ENCODE measurements at regions not wholly inside any gene's neighbourhood (a gene's known extent, or its start where the extent isn't known, plus 50 kb on each side); places are given as distances from the start of the nearest gene placed in this dataset.
A peak's percentile ranks its signal among the peaks of the same experiment; 100 is the strongest.

- H2BK120ac ChIP-seq (ENCODE audit: insufficient read depth, low read length, poor library complexity), result no peak overlapping the region
- no peaks in the 10 kb centered on the region for H3K27me3 ChIP-seq (ENCODE audit: insufficient read depth, low read length)
- H2AFZ ChIP-seq (ENCODE audit: insufficient read depth, low read length, poor library complexity), result no peak overlapping the region
- WGBS (ENCODE audit: extremely low coverage, insufficient coverage, insufficient read length), result no CpG with 5 or more reads among the region's 4 CpGs
- H3K4me3 ChIP-seq (ENCODE audit: low read depth, low read length), result no peak overlapping the region
- H3K23ac ChIP-seq (ENCODE audit: low read length), result no peak overlapping the region
- H3K9ac ChIP-seq (ENCODE audit: low read length), result no peak overlapping the region
- H3K9me3 ChIP-seq (ENCODE audit: insufficient read depth, low read depth, low read length), result peaks cover 2% of the 10 kb centered on the region
- H3K79me1 ChIP-seq (ENCODE audit: low read length), result no peaks in the 10 kb centered on the region
- no peak overlapping the region for H3K27ac ChIP-seq (ENCODE audit: low read depth, low read length)
- H4K91ac ChIP-seq (ENCODE audit: low read depth, low read length), result no peak overlapping the region
- no peak overlapping the region for H2BK12ac ChIP-seq (ENCODE audit: low read length)
- no peak overlapping the region for H3K4me2 ChIP-seq (ENCODE audit: low read length)
- H2BK5ac ChIP-seq (ENCODE audit: low read depth, low read length, poor library complexity), result no peak overlapping the region
- no peak overlapping the region for H3K18ac ChIP-seq (ENCODE audit: low read length)
- no peak overlapping the region for H2AK5ac ChIP-seq (ENCODE audit: low read length)
- H3K4ac ChIP-seq (ENCODE audit: low read depth, low read length), result no peak overlapping the region
- no peak for DNase-seq
- H4K12ac ChIP-seq (ENCODE audit: low read depth, low read length), result no peak overlapping the region
- H3K4me1 ChIP-seq (ENCODE audit: control insufficient read depth in 1 of 2, insufficient read depth in 2 of 2, low read length in 2 of 2), result no peaks in the 10 kb centered on the region
- H4K8ac ChIP-seq (ENCODE audit: low read depth, low read length), result no peak overlapping the region
- H3K36me3 ChIP-seq (ENCODE audit: control insufficient read depth in 1 of 2, insufficient read depth in 2 of 2, low read length in 2 of 2), result no peaks in the 10 kb centered on the region
- H3K79me2 ChIP-seq (ENCODE audit: control insufficient read depth, insufficient read depth, low read length, poor library complexity), result no peaks in the 10 kb centered on the region
- H3K14ac ChIP-seq (ENCODE audit: low read length), result no peak overlapping the region
These were observed 122.0 kb downstream of the SPP2 start for GRCh38 chr2:234172532-234172931.

DNA sequence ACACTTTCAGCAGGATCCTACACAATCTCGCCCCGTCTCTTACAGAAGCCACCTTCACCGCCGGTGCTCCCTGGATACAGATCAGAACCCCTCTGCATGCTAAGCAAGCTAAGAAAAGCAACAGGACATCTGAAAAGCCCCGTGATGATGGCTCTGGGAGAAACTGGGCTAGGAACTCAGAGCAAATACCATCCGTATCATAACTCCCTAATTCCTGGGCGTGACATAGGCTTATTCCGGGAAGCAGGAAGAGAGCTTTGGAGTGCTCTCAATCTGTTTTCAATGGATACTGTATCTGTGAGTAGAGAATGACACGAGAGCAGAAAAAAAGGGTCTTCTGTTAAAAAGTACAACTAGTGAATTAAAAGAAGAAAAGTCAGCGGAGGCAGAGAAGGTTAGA is 121.6 kb downstream of the SPP2 start:
- Histone ChIP-seq H4K8ac (ENCODE audit: low read depth, low read length) (no peak overlapping the region), H2AK5ac (ENCODE audit: low read length) (no peak overlapping the region), H3K4ac (ENCODE audit: low read depth, low read length) (no peak overlapping the region), H2AFZ (ENCODE audit: insufficient read depth, low read length, poor library complexity) (no peak overlapping the region), H3K27ac (ENCODE audit: low read depth, low read length) (no peak overlapping the region), H3K4me2 (ENCODE audit: low read length) (no peak overlapping the region), H3K18ac (ENCODE audit: low read length) (no peak overlapping the region), H3K9me3 (ENCODE audit: insufficient read depth, low read depth, low read length) (peaks cover 2% of the 10 kb centered on the region), H2BK120ac (ENCODE audit: insufficient read depth, low read length, poor library complexity) (no peak overlapping the region), H3K23ac (ENCODE audit: low read length) (no peak overlapping the region), H4K12ac (ENCODE audit: low read depth, low read length) (no peak overlapping the region), H3K4me1 (ENCODE audit: control insufficient read depth in 1 of 2, insufficient read depth in 2 of 2, low read length in 2 of 2) (no peaks in the 10 kb centered on the region), H3K36me3 (ENCODE audit: control insufficient read depth in 1 of 2, insufficient read depth in 2 of 2, low read length in 2 of 2) (no peaks in the 10 kb centered on the region), H3K79me2 (ENCODE audit: control insufficient read depth, insufficient read depth, low read length, poor library complexity) (no peaks in the 10 kb centered on the region), H3K27me3 (ENCODE audit: insufficient read depth, low read length) (no peaks in the 10 kb centered on the region), H2BK12ac (ENCODE audit: low read length) (no peak overlapping the region), H3K79me1 (ENCODE audit: low read length) (no peaks in the 10 kb centered on the region), H4K91ac (ENCODE audit: low read depth, low read length) (no peak overlapping the region), H2BK5ac (ENCODE audit: low read depth, low read length, poor library complexity) (no peak overlapping the region), H3K4me3 (ENCODE audit: low read depth, low read length) (no peak overlapping the region), H3K14ac (ENCODE audit: low read length) (no peak overlapping the region), H3K9ac (ENCODE audit: low read length) (no peak overlapping the region)
- peak; percentile 11 to 37 for DNase-seq
- no CpG with 5 or more reads among the region's 10 CpGs for WGBS (ENCODE audit: extremely low coverage, insufficient coverage, insufficient read length)

DNA sequence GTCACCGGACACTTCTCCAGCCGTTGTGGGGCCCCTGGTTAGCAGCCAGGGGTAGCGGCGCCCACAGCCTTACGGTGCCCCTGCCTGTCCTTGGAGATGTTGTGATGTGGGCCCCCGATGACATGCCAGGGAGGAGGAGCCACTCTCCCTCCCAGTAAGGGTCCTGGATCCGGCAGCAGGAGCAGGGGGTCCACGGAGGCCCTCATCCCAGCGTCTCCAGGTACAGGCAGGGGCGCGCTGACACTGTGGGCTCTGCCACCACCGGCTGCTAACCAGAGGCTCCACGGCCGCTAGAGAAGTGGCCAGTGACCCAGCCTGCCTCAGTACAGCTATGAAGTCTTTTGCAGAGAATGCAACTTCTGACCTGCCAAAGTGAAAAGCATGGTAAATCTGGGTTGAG is 121.2 kb downstream of the SPP2 start:
- WGBS (ENCODE audit: extremely low coverage, insufficient coverage, insufficient read length), result no CpG with 5 or more reads among the region's 14 CpGs
- no peak for DNase-seq
- no peak overlapping the region for H3K23ac ChIP-seq (ENCODE audit: low read length)

DNA sequence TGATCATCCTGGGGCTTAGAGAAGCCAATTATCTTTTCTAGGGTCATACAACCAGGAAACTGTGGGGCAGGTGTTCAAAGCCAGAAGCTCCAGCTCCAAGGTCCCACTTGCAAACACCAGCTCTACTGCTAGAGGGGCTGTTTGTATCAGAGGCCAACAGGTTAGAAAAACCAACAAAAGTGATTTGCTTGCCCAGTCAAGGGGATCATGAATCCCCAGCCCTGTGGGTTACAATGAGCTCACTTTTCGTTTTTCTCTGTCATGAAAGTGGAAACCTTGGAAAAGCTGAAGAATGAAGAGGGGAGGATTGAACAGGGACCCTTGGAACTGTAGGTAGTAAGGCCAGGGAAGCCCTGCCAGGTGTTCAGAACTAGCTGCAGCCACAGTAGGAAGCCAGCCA is 119.2 kb downstream of the SPP2 start:
- Histone ChIP-seq H3K4me2 (ENCODE audit: low read length) (no peak overlapping the region), H3K14ac (ENCODE audit: low read length) (no peak overlapping the region), H4K91ac (ENCODE audit: low read depth, low read length) (no peak overlapping the region), H2BK5ac (ENCODE audit: low read depth, low read length, poor library complexity) (no peak overlapping the region), H3K9ac (ENCODE audit: low read length) (no peak overlapping the region), H3K4me3 (ENCODE audit: low read depth, low read length) (no peak overlapping the region), H2AFZ (ENCODE audit: insufficient read depth, low read length, poor library complexity) (no peak overlapping the region), H3K9me3 (ENCODE audit: insufficient read depth, low read depth, low read length) (peaks cover 2% of the 10 kb centered on the region), H4K8ac (ENCODE audit: low read depth, low read length) (no peak overlapping the region), H4K12ac (ENCODE audit: low read depth, low read length) (no peak overlapping the region), H3K23ac (ENCODE audit: low read length) (no peak overlapping the region), H3K36me3 (ENCODE audit: control insufficient read depth in 1 of 2, insufficient read depth in 2 of 2, low read length in 2 of 2) (no peaks in the 10 kb centered on the region), H3K4ac (ENCODE audit: low read depth, low read length) (no peak overlapping the region), H3K79me1 (ENCODE audit: low read length) (no peaks in the 10 kb centered on the region), H2BK120ac (ENCODE audit: insufficient read depth, low read length, poor library complexity) (no peak overlapping the region), H3K79me2 (ENCODE audit: control insufficient read depth, insufficient read depth, low read length, poor library complexity) (no peaks in the 10 kb centered on the region), H3K4me1 (ENCODE audit: control insufficient read depth in 1 of 2, insufficient read depth in 2 of 2, low read length in 2 of 2) (peaks cover 0 to 5% of the 10 kb centered on the region in 2 experiments), H3K18ac (ENCODE audit: low read length) (no peak overlapping the region), H3K27ac (ENCODE audit: low read depth, low read length) (no peak overlapping the region), H2AK5ac (ENCODE audit: low read length) (no peak overlapping the region), H2BK12ac (ENCODE audit: low read length) (no peak overlapping the region), H3K27me3 (ENCODE audit: insufficient read depth, low read length) (no peaks in the 10 kb centered on the region)
- no CpG with 5 or more reads among the region's 1 CpG for WGBS (ENCODE audit: extremely low coverage, insufficient coverage, insufficient read length)
- DNase-seq, result no peak

More for the DNA sequence above, 121.2 kb downstream of the SPP2 start:
- Histone ChIP-seq H3K79me1 (ENCODE audit: low read length) (no peaks in the 10 kb centered on the region), H2AFZ (ENCODE audit: insufficient read depth, low read length, poor library complexity) (no peak overlapping the region), H2BK12ac (ENCODE audit: low read length) (no peak overlapping the region), H3K4me3 (ENCODE audit: low read depth, low read length) (no peak overlapping the region), H3K36me3 (ENCODE audit: control insufficient read depth in 1 of 2, insufficient read depth in 2 of 2, low read length in 2 of 2) (no peaks in the 10 kb centered on the region), H3K27me3 (ENCODE audit: insufficient read depth, low read length) (no peaks in the 10 kb centered on the region), H3K9ac (ENCODE audit: low read length) (no peak overlapping the region), H4K91ac (ENCODE audit: low read depth, low read length) (no peak overlapping the region), H4K8ac (ENCODE audit: low read depth, low read length) (no peak overlapping the region), H4K12ac (ENCODE audit: low read depth, low read length) (no peak overlapping the region), H3K14ac (ENCODE audit: low read length) (no peak overlapping the region), H2BK5ac (ENCODE audit: low read depth, low read length, poor library complexity) (no peak overlapping the region), H2AK5ac (ENCODE audit: low read length) (no peak overlapping the region), H3K4ac (ENCODE audit: low read depth, low read length) (no peak overlapping the region), H3K18ac (ENCODE audit: low read length) (no peak overlapping the region), H3K27ac (ENCODE audit: low read depth, low read length) (no peak overlapping the region), H3K4me2 (ENCODE audit: low read length) (no peak overlapping the region), H3K79me2 (ENCODE audit: control insufficient read depth, insufficient read depth, low read length, poor library complexity) (no peaks in the 10 kb centered on the region), H3K9me3 (ENCODE audit: insufficient read depth, low read depth, low read length) (peaks cover 2% of the 10 kb centered on the region), H3K4me1 (ENCODE audit: control insufficient read depth in 1 of 2, insufficient read depth in 2 of 2, low read length in 2 of 2) (no peaks in the 10 kb centered on the region), H2BK120ac (ENCODE audit: insufficient read depth, low read length, poor library complexity) (no peak overlapping the region)
